Smooth muscle cell (in vitro differentiated cells): ENCODE measurements at regions not wholly inside any gene's neighbourhood (a gene's known extent, or its start where the extent isn't known, plus 50 kb on each side); places are given as distances from the start of the nearest gene placed in this dataset.

ENCODE experiments used
- DNase-seq: peaks from one replicate; lab custom pipeline; 2025; ENCODE audit not compliant: unreplicated experiment; lab: John Stamatoyannopoulos, UW
- H2AFZ ChIP-seq: fragments of 200-600 bp; sonication (generic); 2 replicates; pipeline ENCODE4 v1.6.0; 2016; ENCODE audit warnings: antibody characterized with exemption, low read depth, mild to moderate bottlenecking
- H3F3A ChIP-seq: fragments of 200-600 bp; sonication (generic); 2 replicates; pipeline ENCODE4 v1.6.0; 2017; ENCODE audit warnings: antibody characterized with exemption, low read depth
- H3K27ac ChIP-seq: fragments of 200-600 bp; sonication (generic); 2 replicates; pipeline ENCODE4 v1.5.1; 2016; ENCODE audit warnings: low read depth, mild to moderate bottlenecking
- H3K27me3 ChIP-seq: fragments of 200-600 bp; sonication (generic); 2 replicates; pipeline ENCODE4 v1.6.1; 2016; ENCODE audit warnings: low read depth, mild to moderate bottlenecking
- H3K36me3 ChIP-seq: fragments of 200-600 bp; sonication (generic); 2 replicates; pipeline ENCODE4 v1.5.1; 2016; ENCODE audit warnings: low read depth
- H3K4me1 ChIP-seq: fragments of 200-600 bp; sonication (generic); 2 replicates; pipeline ENCODE4 v1.5.1; 2016; ENCODE audit warnings: low read depth
- H3K4me2 ChIP-seq: fragments of 200-600 bp; sonication (generic); 2 replicates; pipeline ENCODE4 v1.6.0; 2016; ENCODE audit warnings: mild to moderate bottlenecking
- H3K4me3 ChIP-seq: fragments of 200-600 bp; sonication (generic); 2 replicates; pipeline ENCODE4 v1.5.1; 2016; ENCODE audit warnings: mild to moderate bottlenecking
- H3K79me2 ChIP-seq: fragments of 200-600 bp; sonication (generic); 2 replicates; pipeline ENCODE4 v1.6.0; 2016; ENCODE audit warnings: low read depth, mild to moderate bottlenecking
- H3K9ac ChIP-seq: fragments of 200-600 bp; sonication (generic); 2 replicates; pipeline ENCODE4 v1.6.0; 2016; ENCODE audit warnings: low read depth
- H3K9me3 ChIP-seq: fragments of 200-600 bp; sonication (generic); replicated peaks from 2 replicates; pipeline ENCODE4 v1.5.1; 2016; ENCODE audit warnings: low read depth
- H4K20me1 ChIP-seq: fragments of 200-600 bp; sonication (generic); 2 replicates; pipeline ENCODE4 v1.6.0; 2016; ENCODE audit warnings: low read depth
- CTCF ChIP-seq: fragments of 200-600 bp; sonication (generic); IDR thresholded peaks from 2 replicates; pipeline ENCODE4 v1.5.1; 2017; ENCODE audit warnings: borderline replicate concordance, mild to moderate bottlenecking, antibody characterized with exemption; ENCODE audit not compliant: insufficient read depth, poor library complexity, severe bottlenecking
- WGBS: methylation state at CpG from one replicate; pipeline ENCODE4 v1.1.7; 2016; ENCODE audit warnings: low lambda C conversion rate; 5-methylcytosine and 5-hydroxymethylcytosine counted together

GRCh38 chr7:10346032-10346431 lies 627.6 kb upstream of the PHF14 start:
- no peak overlapping the region for H3K9ac ChIP-seq
- TF ChIP-seq CTCF: no peak
- H3K79me2 ChIP-seq: no peaks in the 10 kb centered on the region
- H3F3A ChIP-seq: no peaks in the 10 kb centered on the region
- no peak overlapping the region for H3K4me2 ChIP-seq
- no peaks in the 10 kb centered on the region for H4K20me1 ChIP-seq
- no peak overlapping the region for H3K27ac ChIP-seq
- no peaks in the 10 kb centered on the region for H3K4me1 ChIP-seq
- H2AFZ ChIP-seq: no peak overlapping the region
- no peaks in the 10 kb centered on the region for H3K36me3 ChIP-seq
- H3K9me3 ChIP-seq: no peaks in the 10 kb centered on the region
- 6% methylated on average over 1 of the region's 1 CpG for WGBS
- no peaks in the 10 kb centered on the region for H3K27me3 ChIP-seq
- no peak for DNase-seq
- H3K4me3 ChIP-seq: no peak overlapping the region

DNA sequence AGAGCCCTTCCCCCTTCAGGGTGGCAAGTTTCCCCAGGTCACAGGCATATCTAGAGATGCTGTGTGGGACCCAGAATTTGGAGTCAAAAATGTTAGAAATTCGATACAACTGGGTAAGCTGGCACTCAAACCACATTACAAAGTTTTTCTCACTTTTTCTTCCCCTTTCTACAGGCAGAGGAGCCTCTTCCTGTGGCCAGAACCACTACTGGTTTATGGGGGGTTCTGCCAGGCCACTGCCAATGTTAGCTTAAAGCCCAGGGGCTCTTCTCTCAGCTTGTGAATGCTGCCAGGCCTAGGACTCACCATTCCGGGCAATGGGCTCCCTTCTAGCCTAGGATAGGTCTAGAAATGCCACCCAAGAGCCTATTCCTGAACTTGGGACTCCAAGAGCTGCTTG lies 617.9 kb upstream of the PHF14 start:
- H3K27ac ChIP-seq: no peak overlapping the region
- no peak overlapping the region for H3K9ac ChIP-seq
- no peak overlapping the region for H2AFZ ChIP-seq
- no peaks in the 10 kb centered on the region for H3K27me3 ChIP-seq
- no peak for TF ChIP-seq CTCF
- H3K4me3 ChIP-seq: no peak overlapping the region
- H3K9me3 ChIP-seq: no peaks in the 10 kb centered on the region
- H3F3A ChIP-seq: no peaks in the 10 kb centered on the region
- H3K4me1 ChIP-seq: no peaks in the 10 kb centered on the region
- DNase-seq: no peak
- 86% methylated on average over 2 of the region's 2 CpGs for WGBS
- H4K20me1 ChIP-seq: no peaks in the 10 kb centered on the region
- H3K79me2 ChIP-seq: no peaks in the 10 kb centered on the region
- no peaks in the 10 kb centered on the region for H3K36me3 ChIP-seq
- no peak overlapping the region for H3K4me2 ChIP-seq

DNA sequence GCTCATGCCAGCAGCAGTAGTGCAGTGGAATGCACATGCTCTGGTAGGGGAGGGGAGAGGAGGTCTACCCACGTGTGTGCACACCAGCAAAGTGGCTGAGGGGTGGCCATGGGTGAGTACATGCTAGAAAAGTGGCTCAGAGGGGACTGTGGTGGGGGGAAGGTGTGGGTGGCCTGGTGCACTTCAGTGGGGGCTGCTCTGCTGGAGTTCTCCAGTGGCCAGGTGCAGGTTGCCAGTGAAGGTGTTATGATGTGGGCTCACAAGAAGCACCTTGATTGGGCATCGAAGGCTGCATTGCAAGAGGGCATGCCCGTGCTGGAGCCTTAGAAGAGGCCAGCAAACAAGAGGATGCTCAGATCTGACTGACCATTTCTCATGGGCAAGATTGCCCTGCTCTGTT lies 613.6 kb upstream of the PHF14 start:
- Histone ChIP-seq H3K9ac (no peak overlapping the region), H2AFZ (no peak overlapping the region), H3K36me3 (no peaks in the 10 kb centered on the region), H4K20me1 (no peaks in the 10 kb centered on the region), H3K27ac (no peak overlapping the region), H3F3A (no peaks in the 10 kb centered on the region), H3K9me3 (no peaks in the 10 kb centered on the region), H3K4me2 (no peak overlapping the region), H3K79me2 (no peaks in the 10 kb centered on the region), H3K27me3 (no peaks in the 10 kb centered on the region), H3K4me3 (no peak overlapping the region), H3K4me1 (no peaks in the 10 kb centered on the region)
- no peak for TF ChIP-seq CTCF
- no peak for DNase-seq
- 81% methylated on average over 3 of the region's 3 CpGs for WGBS

DNA sequence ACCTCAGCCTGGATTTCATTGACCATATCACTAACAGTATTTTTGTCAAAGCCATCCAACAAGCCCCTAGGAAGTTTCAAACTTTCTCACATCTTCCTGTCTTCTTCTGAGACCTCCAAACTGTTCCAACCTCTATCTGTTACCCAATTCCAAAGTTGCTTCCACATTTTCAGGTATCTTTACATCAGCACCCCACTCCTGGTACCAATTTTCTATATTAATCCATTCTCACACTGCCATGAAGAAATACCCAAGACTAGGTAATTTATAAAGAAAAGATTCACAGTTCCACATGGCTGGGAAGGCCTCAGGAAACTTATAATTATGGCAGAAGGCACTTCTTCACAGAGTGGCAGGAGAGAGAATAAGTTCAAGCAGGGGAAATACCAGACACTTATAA lies 571.9 kb upstream of the PHF14 start:
- H3K36me3 ChIP-seq: no peaks in the 10 kb centered on the region
- no peaks in the 10 kb centered on the region for H3K9me3 ChIP-seq
- no peak overlapping the region for H3K4me2 ChIP-seq
- no peaks in the 10 kb centered on the region for H3K27me3 ChIP-seq
- H3K4me1 ChIP-seq: no peaks in the 10 kb centered on the region
- H3K4me3 ChIP-seq: no peak overlapping the region
- no peak for DNase-seq
- no peak overlapping the region for H2AFZ ChIP-seq
- no peaks in the 10 kb centered on the region for H4K20me1 ChIP-seq
- no peaks in the 10 kb centered on the region for H3F3A ChIP-seq
- H3K79me2 ChIP-seq: no peaks in the 10 kb centered on the region
- no peak overlapping the region for H3K9ac ChIP-seq
- no peak for TF ChIP-seq CTCF
- no peak overlapping the region for H3K27ac ChIP-seq
